ENCODE measurements at regions not wholly inside any gene's neighbourhood (a gene's known extent, or its start where the extent isn't known, plus 50 kb on each side); places are given as distances from the start of the nearest gene placed in this dataset.

DNA sequence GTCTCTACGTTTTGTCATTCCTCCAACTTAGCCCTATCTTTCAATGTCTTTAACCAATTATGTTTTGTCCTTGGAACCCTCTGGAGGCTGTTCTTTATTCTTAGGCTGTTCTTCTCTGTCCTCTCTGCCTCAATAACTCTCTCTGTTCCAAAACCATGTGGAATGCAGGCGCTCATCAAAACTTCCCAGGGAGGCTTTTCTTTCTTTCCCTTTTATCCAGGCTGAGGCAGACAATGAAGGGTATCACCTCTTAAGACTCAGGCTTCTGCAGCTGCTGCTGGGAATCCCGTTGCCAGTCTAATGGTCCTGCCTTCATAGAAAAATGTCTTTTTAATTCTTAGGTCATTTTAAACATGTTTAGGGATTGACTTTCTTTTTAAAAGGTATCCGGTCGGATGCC lies 544.7 kb downstream of the CDH26 start:
- no peak overlapping the region for H3K4me3 ChIP-seq (ENCODE audit: low read length)
- no peak for DNase-seq (ENCODE audit: low read depth)
- TF ChIP-seq, protein P1, sequence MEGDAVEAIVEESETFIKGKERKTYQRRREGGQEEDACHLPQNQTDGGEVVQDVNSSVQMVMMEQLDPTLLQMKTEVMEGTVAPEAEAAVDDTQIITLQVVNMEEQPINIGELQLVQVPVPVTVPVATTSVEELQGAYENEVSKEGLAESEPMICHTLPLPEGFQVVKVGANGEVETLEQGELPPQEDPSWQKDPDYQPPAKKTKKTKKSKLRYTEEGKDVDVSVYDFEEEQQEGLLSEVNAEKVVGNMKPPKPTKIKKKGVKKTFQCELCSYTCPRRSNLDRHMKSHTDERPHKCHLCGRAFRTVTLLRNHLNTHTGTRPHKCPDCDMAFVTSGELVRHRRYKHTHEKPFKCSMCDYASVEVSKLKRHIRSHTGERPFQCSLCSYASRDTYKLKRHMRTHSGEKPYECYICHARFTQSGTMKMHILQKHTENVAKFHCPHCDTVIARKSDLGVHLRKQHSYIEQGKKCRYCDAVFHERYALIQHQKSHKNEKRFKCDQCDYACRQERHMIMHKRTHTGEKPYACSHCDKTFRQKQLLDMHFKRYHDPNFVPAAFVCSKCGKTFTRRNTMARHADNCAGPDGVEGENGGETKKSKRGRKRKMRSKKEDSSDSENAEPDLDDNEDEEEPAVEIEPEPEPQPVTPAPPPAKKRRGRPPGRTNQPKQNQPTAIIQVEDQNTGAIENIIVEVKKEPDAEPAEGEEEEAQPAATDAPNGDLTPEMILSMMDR (conservative IDR thresholded peaks at IDR 0.05; ENCODE audit: low read length): no peak

DNA sequence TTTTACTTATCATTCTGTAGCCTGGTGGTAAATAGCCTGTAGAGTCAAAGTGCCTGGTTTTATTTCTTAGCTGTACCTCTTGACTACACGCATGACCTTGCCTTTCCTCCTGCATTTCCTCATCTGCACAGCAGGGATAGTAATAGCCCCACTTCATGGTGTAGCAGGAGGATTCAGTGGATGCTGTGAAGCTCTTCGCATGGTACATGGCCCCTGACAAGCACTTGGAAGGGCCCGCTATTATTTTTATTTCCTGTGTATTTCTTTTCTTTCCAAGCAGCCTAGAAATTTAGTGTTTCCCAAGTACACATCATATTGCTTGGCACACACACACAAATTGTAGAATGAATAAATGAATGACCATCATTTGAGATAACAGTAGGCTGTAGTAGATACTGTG lies 547.2 kb downstream of the CDH26 start:
- DNase-seq (ENCODE audit: low read depth): no peak
- no peak overlapping the region for H3K4me3 ChIP-seq (ENCODE audit: low read length)
- TF ChIP-seq, protein P1 (conservative IDR thresholded peaks at IDR 0.05; ENCODE audit: low read length): no peak

- peak; percentile 13 for DNase-seq (ENCODE audit: low read depth)
- TF ChIP-seq, protein P1 (conservative IDR thresholded peaks at IDR 0.05; ENCODE audit: low read length): no peak
- H3K4me3 ChIP-seq (ENCODE audit: low read length): no peak overlapping the region
Measured at GRCh38 chr20:60506061-60506460, 547.8 kb downstream of the CDH26 start.

DNA sequence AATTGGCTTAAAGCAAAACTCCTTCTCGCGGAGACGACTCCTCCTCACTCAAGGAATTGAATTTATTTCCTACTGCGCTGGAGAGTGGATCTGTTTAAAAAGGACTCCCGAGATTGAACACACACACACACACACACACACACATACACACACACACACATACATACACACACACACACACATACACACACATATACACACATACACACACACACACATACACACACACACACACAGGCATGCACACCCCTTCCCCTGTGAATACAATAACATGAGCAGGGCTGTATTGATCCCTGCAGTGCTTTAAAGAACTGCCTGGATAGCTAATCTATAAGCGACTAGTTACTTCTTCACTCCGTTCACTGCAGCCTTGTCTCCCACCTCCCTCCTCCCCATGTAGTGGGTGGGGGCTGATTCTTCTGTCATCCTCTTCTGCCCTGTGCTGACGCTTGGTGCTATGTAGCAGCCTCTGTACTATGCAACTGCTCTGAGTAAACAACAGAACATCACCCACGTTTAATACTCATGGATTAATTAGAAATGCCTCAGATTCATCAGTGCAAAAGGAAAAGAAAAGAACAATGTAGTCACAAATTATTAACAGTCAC lies 549.0 kb downstream of the CDH26 start:
- no peak for DNase-seq (ENCODE audit: low read depth)

DNA sequence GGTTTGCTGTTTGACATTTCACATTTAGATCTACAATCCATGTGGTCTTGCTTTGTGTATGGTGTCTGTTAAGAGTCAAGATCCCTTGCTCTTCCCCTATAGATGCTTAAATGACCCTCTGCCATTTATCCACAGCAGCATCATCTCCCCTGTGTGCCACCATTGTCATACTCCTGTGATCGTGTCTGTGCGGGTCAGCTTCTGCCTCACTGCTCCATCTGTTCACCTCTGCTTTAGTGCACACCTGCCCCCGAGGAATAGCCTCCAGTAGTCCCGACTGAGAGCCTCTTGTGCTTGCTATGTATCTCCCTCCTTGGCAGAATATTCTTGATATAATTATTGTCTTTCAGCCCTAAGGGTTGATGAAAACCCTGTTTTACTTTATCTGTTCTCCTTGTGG lies 551.2 kb downstream of the CDH26 start:
- no peak for DNase-seq (ENCODE audit: low read depth)
- TF ChIP-seq, protein P1 (conservative IDR thresholded peaks at IDR 0.05; ENCODE audit: low read length): no peak
- H3K4me3 ChIP-seq (ENCODE audit: low read length): no peak overlapping the region

More for the DNA sequence above, 549.0 kb downstream of the CDH26 start:
- TF ChIP-seq, protein P1 (conservative IDR thresholded peaks at IDR 0.05; ENCODE audit: low read length): no peak
- H3K4me3 ChIP-seq (ENCODE audit: low read length): no peak overlapping the region

DNA sequence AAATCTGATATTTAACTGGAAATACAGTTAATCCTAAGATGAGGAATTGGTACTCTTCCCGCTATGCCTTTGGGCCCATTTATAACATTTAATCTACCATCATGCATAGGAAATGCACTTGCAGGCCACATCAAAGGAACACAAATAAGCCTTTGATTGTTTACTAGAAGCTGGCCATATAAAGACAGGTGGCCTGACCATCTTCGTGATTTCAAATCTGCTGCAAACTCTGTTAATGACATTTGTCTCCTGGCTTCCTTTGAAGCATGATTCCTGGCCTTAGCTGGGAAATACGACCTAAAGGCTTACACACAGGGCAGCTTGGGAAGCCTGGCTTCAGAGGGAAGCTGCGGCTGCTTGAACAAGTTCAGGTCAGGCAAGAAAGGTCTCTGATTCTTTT lies 552.1 kb downstream of the CDH26 start:
- TF ChIP-seq, protein P1 (conservative IDR thresholded peaks at IDR 0.05; ENCODE audit: low read length): no peak
- DNase-seq (ENCODE audit: low read depth): no peak
- no peak overlapping the region for H3K4me3 ChIP-seq (ENCODE audit: low read length)

GRCh38 chr20:60512443-60512842 lies 554.2 kb downstream of the CDH26 start:
- DNase-seq (ENCODE audit: low read depth): peak; percentile 80
- TF ChIP-seq, protein P1 (conservative IDR thresholded peaks at IDR 0.05; ENCODE audit: low read length): no peak
- H3K4me3 ChIP-seq (ENCODE audit: low read length): no peak overlapping the region

Measured in AG10803 (cell line).